Naive thymus-derived CD4-positive, alpha-beta T cell (primary cell): ENCODE measurements at regions not wholly inside any gene's neighbourhood (a gene's known extent, or its start where the extent isn't known, plus 50 kb on each side); places are given as distances from the start of the nearest gene placed in this dataset.
"Not testable (repeated sequence)": the region's sequence is repeated elsewhere in the genome, so short reads cannot be mapped to it uniquely, and the experiment has no call there.

Source experiments
- ATAC-seq: fragments of 150-1000 bp; cut with Tn5 transposase; 2 replicates; pipeline ENCODE4 v1.10.0; 2021; ENCODE audit warnings: mild to moderate bottlenecking, moderate library complexity
- CTCF ChIA-PET: fragments of 350-600 bp; sonication (Branson Sonifier 250); formaldehyde crosslinking; loops from one replicate; lab custom pipeline; 2021; ENCODE audit warnings: antibody characterized with exemption; lab: Charles Lee
- POLR2A ChIA-PET: fragments of 350-600 bp; sonication (Branson Sonifier 250); formaldehyde crosslinking; loops from one replicate; lab custom pipeline; 2021; ENCODE audit warnings: antibody characterized with exemption, inconsistent platforms; lab: Charles Lee
- DNase-seq, 9 donors: peaks; one replicate each; pipeline versions ENCODE4 v3.0.0 to v3.0.0-alpha.2; 2020 to 2022; ENCODE audit warnings: mixed read lengths in 1 of 9
- H3K27ac ChIP-seq: one replicate; pipeline ENCODE4 v1.7.0; 2013; ENCODE audit warnings: mild to moderate bottlenecking, low read depth, low read length, moderate library complexity
- H3K27me3 ChIP-seq, 2 donors: one replicate each; pipeline ENCODE4 v1.7.0; 2013; ENCODE audit warnings: low read length in 2 of 2, mild to moderate bottlenecking in 2 of 2, moderate library complexity in 2 of 2; ENCODE audit not compliant: control insufficient read depth in 2 of 2, insufficient read depth in 2 of 2
- H3K36me3 ChIP-seq, 3 experiments: 1 replicate in 2 of 3; 2 replicates in 1 of 3; pipeline ENCODE4 v1.7.0; 2013; ENCODE audit warnings: low read length in 3 of 3, mild to moderate bottlenecking in 3 of 3, moderate library complexity in 1 of 3; ENCODE audit not compliant: insufficient read depth in 3 of 3, control insufficient read depth in 2 of 3
- H3K4me1 ChIP-seq, 2 donors: one replicate each; pipeline ENCODE4 v1.7.0; 2013; ENCODE audit warnings: low read length in 2 of 2, mild to moderate bottlenecking in 2 of 2, moderate library complexity in 1 of 2; ENCODE audit not compliant: control insufficient read depth in 2 of 2, insufficient read depth in 2 of 2
- H3K4me3 ChIP-seq: 2 replicates; pipeline ENCODE4 v1.7.0; 2013; ENCODE audit warnings: mild to moderate bottlenecking, low read length
- H3K9me3 ChIP-seq, 3 experiments: 1 replicate in 2 of 3; 2 replicates in 1 of 3; pipeline ENCODE4 v1.7.0; 2013; ENCODE audit warnings: low read length in 3 of 3; ENCODE audit not compliant: control insufficient read depth in 2 of 3
- H3K27ac Mint-ChIP-seq, 9 donors: one replicate each; pipeline ENCODE4 v1.8.0; 2020 to 2022; ENCODE audit warnings: mixed read lengths in 9 of 9, mild to moderate bottlenecking in 8 of 9, moderate library complexity in 5 of 9, inconsistent platforms in 2 of 9
- H3K27me3 Mint-ChIP-seq, 5 donors: one replicate each; pipeline ENCODE4 v1.8.0; 2021 to 2022; ENCODE audit warnings: mixed read lengths in 5 of 5, mild to moderate bottlenecking in 1 of 5
- H3K36me3 Mint-ChIP-seq, 5 donors: one replicate each; pipeline ENCODE4 v1.8.0; 2020 to 2022; ENCODE audit warnings: mixed read lengths in 5 of 5, mild to moderate bottlenecking in 3 of 5, inconsistent platforms in 1 of 5
- H3K4me1 Mint-ChIP-seq, 7 donors: one replicate each; pipeline ENCODE4 v1.8.0; 2020 to 2022; ENCODE audit warnings: mixed read lengths in 7 of 7, mild to moderate bottlenecking in 3 of 7, inconsistent platforms in 1 of 7
- H3K4me3 Mint-ChIP-seq, 10 donors: one replicate each; pipeline ENCODE4 v1.8.0; 2020 to 2022; ENCODE audit warnings: mild to moderate bottlenecking in 10 of 10, mixed read lengths in 10 of 10, moderate library complexity in 6 of 10, inconsistent platforms in 2 of 10
- H3K9me3 Mint-ChIP-seq, 11 donors: one replicate each; pipeline ENCODE4 v1.8.0; 2020 to 2022; ENCODE audit warnings: mixed read lengths in 11 of 11, mild to moderate bottlenecking in 4 of 11, inconsistent platforms in 1 of 11, moderate library complexity in 1 of 11
- intact Hi-C, 2 donors: fragments of 100-400 bp; cut with micrococcal nuclease; formaldehyde crosslinking; loops; one replicate each; pipeline ENCODE4 v1.15.1; 2023

- H3K27ac ChIP-seq = no peak overlapping the region
- ATAC-seq = no peak
- Mint-ChIP-seq H3K36me3 (peaks cover 0 to 3% (median 0%) of the 10 kb centered on the region in 5 donors), H3K4me3 (no peak overlapping the region), H3K4me1 (peaks cover 0 to 9% (median 0%) of the 10 kb centered on the region in 7 donors), H3K9me3 (peaks cover 0 to 8% (median 3%) of the 10 kb centered on the region in 11 donors), H3K27me3 (no peaks in the 10 kb centered on the region), H3K27ac (no peak overlapping the region)
- POLR2A ChIA-PET = no interaction called here
- no peaks in the 10 kb centered on the region for H3K9me3 ChIP-seq
- intact Hi-C loops = no loop called here
- no peak for DNase-seq
- H3K4me3 ChIP-seq = no peak overlapping the region
- no peaks in the 10 kb centered on the region for H3K36me3 ChIP-seq
- no peaks in the 10 kb centered on the region for H3K4me1 ChIP-seq
- no peaks in the 10 kb centered on the region for H3K27me3 ChIP-seq
- CTCF ChIA-PET = no interaction called here
These were observed 187.8 kb upstream of the ERBB4 start for GRCh38 chr2:212726403-212726802.

- DNase-seq = no peak
- Histone ChIP-seq H3K27ac (no peak overlapping the region), H3K4me3 (no peak overlapping the region), H3K36me3 (no peaks in the 10 kb centered on the region), H3K4me1 (no peaks in the 10 kb centered on the region), H3K9me3 (no peaks in the 10 kb centered on the region), H3K27me3 (no peaks in the 10 kb centered on the region)
- Mint-ChIP-seq H3K36me3 (peaks cover 0 to 3% (median 0%) of the 10 kb centered on the region in 5 donors), H3K4me3 (no peak overlapping the region), H3K27me3 (no peaks in the 10 kb centered on the region), H3K9me3 (peaks cover 0 to 8% (median 3%) of the 10 kb centered on the region in 11 donors), H3K27ac (peak overlapping the region in 2 of 9 donors; percentile 2 to 14), H3K4me1 (peaks cover 0 to 9% (median 0%) of the 10 kb centered on the region in 7 donors)
- POLR2A ChIA-PET = no interaction called here
- ATAC-seq = peak; percentile 40
- CTCF ChIA-PET = no interaction called here
- intact Hi-C loops = no loop called here
These were observed 186.6 kb upstream of the ERBB4 start for GRCh38 chr2:212725180-212725579.

- ATAC-seq = no peak
- no peaks in the 10 kb centered on the region for H3K4me1 ChIP-seq
- intact Hi-C loops = no loop called here
- Mint-ChIP-seq H3K27ac (peak overlapping the region in 1 of 9 donors; percentile 28), H3K27me3 (no peaks in the 10 kb centered on the region), H3K36me3 (peaks cover 0 to 3% (median 0%) of the 10 kb centered on the region in 5 donors), H3K4me3 (no peak overlapping the region), H3K9me3 (peaks cover 0 to 8% (median 3%) of the 10 kb centered on the region in 11 donors), H3K4me1 (peaks cover 0 to 9% (median 0%) of the 10 kb centered on the region in 7 donors)
- ChIA-PET POLR2A (no interaction called here), CTCF (no interaction called here)
- H3K27ac ChIP-seq = no peak overlapping the region
- H3K36me3 ChIP-seq = no peaks in the 10 kb centered on the region
- no peaks in the 10 kb centered on the region for H3K9me3 ChIP-seq
- no peak for DNase-seq
- H3K4me3 ChIP-seq = no peak overlapping the region
- no peaks in the 10 kb centered on the region for H3K27me3 ChIP-seq
These were observed 184.6 kb upstream of the ERBB4 start for GRCh38 chr2:212723226-212723625.

GRCh38 chr2:212722046-212722445 is 183.4 kb upstream of the ERBB4 start:
- no peaks in the 10 kb centered on the region for H3K27me3 Mint-ChIP-seq
- H3K27ac Mint-ChIP-seq = no peak overlapping the region
- H3K4me3 Mint-ChIP-seq = no peak overlapping the region
- H3K4me1 ChIP-seq = no peaks in the 10 kb centered on the region
- H3K4me3 ChIP-seq = no peak overlapping the region
- H3K4me1 Mint-ChIP-seq = peaks cover 0 to 9% (median 0%) of the 10 kb centered on the region in 7 donors
- DNase-seq = no peak
- no peaks in the 10 kb centered on the region for H3K27me3 ChIP-seq
- no peaks in the 10 kb centered on the region for H3K36me3 ChIP-seq
- no peaks in the 10 kb centered on the region for H3K9me3 ChIP-seq
- CTCF ChIA-PET = no interaction called here
- ATAC-seq = no peak
- H3K27ac ChIP-seq = no peak overlapping the region
- H3K36me3 Mint-ChIP-seq = peaks cover 0 to 3% (median 0%) of the 10 kb centered on the region in 5 donors
- intact Hi-C loops = no loop called here
- peaks cover 0 to 8% (median 3%) of the 10 kb centered on the region in 11 donors for H3K9me3 Mint-ChIP-seq
- POLR2A ChIA-PET = no interaction called here

GRCh38 chr2:212721026-212721451 is 182.4 kb upstream of the ERBB4 start:
- ATAC-seq (no peak), DNase-seq (no peak)
- Mint-ChIP-seq H3K9me3 (peaks cover 0 to 8% (median 3%) of the 10 kb centered on the region in 11 donors), H3K4me1 (peaks cover 0 to 9% (median 0%) of the 10 kb centered on the region in 7 donors), H3K36me3 (peaks cover 0 to 3% (median 0%) of the 10 kb centered on the region in 5 donors), H3K4me3 (no peak overlapping the region), H3K27me3 (no peaks in the 10 kb centered on the region), H3K27ac (no peak overlapping the region)
- Histone ChIP-seq H3K4me1 (no peaks in the 10 kb centered on the region), H3K27me3 (no peaks in the 10 kb centered on the region), H3K36me3 (no peaks in the 10 kb centered on the region), H3K27ac (no peak overlapping the region), H3K4me3 (no peak overlapping the region), H3K9me3 (no peaks in the 10 kb centered on the region)
- CTCF ChIA-PET = no interaction called here
- intact Hi-C loops = no loop called here
- POLR2A ChIA-PET = no interaction called here

GRCh38 chr2:212715411-212715810 is 176.8 kb upstream of the ERBB4 start:
- ATAC-seq, intact Hi-C loops, POLR2A ChIA-PET: not testable (repeated sequence)

GRCh38 chr2:212713681-212714080 is 175.1 kb upstream of the ERBB4 start:
- no peaks in the 10 kb centered on the region for H3K9me3 ChIP-seq
- no peak for DNase-seq
- Mint-ChIP-seq H3K9me3 (peaks cover 0 to 5% (median 0%) of the 10 kb centered on the region in 11 donors), H3K27me3 (no peaks in the 10 kb centered on the region), H3K27ac (no peak overlapping the region), H3K36me3 (no peaks in the 10 kb centered on the region), H3K4me1 (no peaks in the 10 kb centered on the region), H3K4me3 (no peak overlapping the region)
- H3K27ac ChIP-seq = no peak overlapping the region
- ATAC-seq = no peak
- POLR2A ChIA-PET = no interaction called here
- intact Hi-C loops = no loop called here
- H3K27me3 ChIP-seq = no peaks in the 10 kb centered on the region
- H3K4me1 ChIP-seq = no peaks in the 10 kb centered on the region
- H3K4me3 ChIP-seq = no peak overlapping the region
- CTCF ChIA-PET = no interaction called here
- H3K36me3 ChIP-seq = no peaks in the 10 kb centered on the region

More at GRCh38 chr2:212715411-212715810, 176.8 kb upstream of the ERBB4 start:
- not testable (repeated sequence) for H3K27me3 ChIP-seq, H3K4me1 ChIP-seq, H3K9me3 ChIP-seq, H3K9me3 Mint-ChIP-seq, H3K4me1 Mint-ChIP-seq, H3K27ac ChIP-seq, H3K4me3 Mint-ChIP-seq, H3K36me3 Mint-ChIP-seq, H3K27me3 Mint-ChIP-seq, H3K36me3 ChIP-seq, DNase-seq, H3K4me3 ChIP-seq, H3K27ac Mint-ChIP-seq
- CTCF ChIA-PET = interaction anchor here (1.2 kb wide), 1 partner anchor 15 kb away, joined by 3 read pairs; no protein-coding TSS in a partner anchor
